ENCODE measurements at regions not wholly inside any gene's neighbourhood (a gene's known extent, or its start where the extent isn't known, plus 50 kb on each side); places are given as distances from the start of the nearest gene placed in this dataset.
"Not testable (repeated sequence)": the region's sequence is repeated elsewhere in the genome, so short reads cannot be mapped to it uniquely, and the experiment has no call there.

- DNase-seq: no peak
Measured at GRCh38 chr9:100819980-100820379, 208.5 kb upstream of the PLPPR1 start.

- DNase-seq: not testable (repeated sequence)
Measured at GRCh38 chr9:100833035-100833434, 195.5 kb upstream of the PLPPR1 start.

- DNase-seq: no peak
Measured at GRCh38 chr9:100838857-100839256, 189.7 kb upstream of the PLPPR1 start.

- no peak for DNase-seq
Measured at GRCh38 chr9:100848726-100849125, 179.8 kb upstream of the PLPPR1 start.

- DNase-seq: no peak
Measured at GRCh38 chr9:100852088-100852487, 176.4 kb upstream of the PLPPR1 start.

- no peak for DNase-seq
Measured at GRCh38 chr9:100856238-100856637, 172.3 kb upstream of the PLPPR1 start.

- DNase-seq: no peak
Measured at GRCh38 chr9:100865111-100865510, 163.4 kb upstream of the PLPPR1 start.

GRCh38 chr9:100865648-100866047 is 162.9 kb upstream of the PLPPR1 start:
- no peak for DNase-seq

GRCh38 chr9:100869326-100869725 is 159.2 kb upstream of the PLPPR1 start:
- DNase-seq: no peak

- no peak for DNase-seq
Measured at GRCh38 chr9:100879884-100880283, 148.6 kb upstream of the PLPPR1 start.

GRCh38 chr9:100880284-100880683 is 148.2 kb upstream of the PLPPR1 start:
- DNase-seq: no peak

- no peak for DNase-seq
Measured at GRCh38 chr9:100884518-100884917, 144.0 kb upstream of the PLPPR1 start.

- DNase-seq: no peak
Measured at GRCh38 chr9:100890321-100890720, 138.2 kb upstream of the PLPPR1 start.

- no peak for DNase-seq
Measured at GRCh38 chr9:100911273-100911672, 117.3 kb upstream of the PLPPR1 start.

GRCh38 chr9:100913257-100913656 is 115.3 kb upstream of the PLPPR1 start:
- no peak for DNase-seq

GRCh38 chr9:100914266-100914665 is 114.3 kb upstream of the PLPPR1 start:
- DNase-seq: no peak

- no peak for DNase-seq
Measured at GRCh38 chr9:100919506-100919905, 109.0 kb upstream of the PLPPR1 start.

- DNase-seq: no peak
Measured at GRCh38 chr9:100926366-100926765, 102.2 kb upstream of the PLPPR1 start.

- DNase-seq: no peak
Measured at GRCh38 chr9:100927763-100928162, 100.8 kb upstream of the PLPPR1 start.

- DNase-seq: no peak
Measured at GRCh38 chr9:100933656-100934055, 94.9 kb upstream of the PLPPR1 start.

GRCh38 chr9:100937382-100937781 is 91.1 kb upstream of the PLPPR1 start:
- no peak for DNase-seq

GRCh38 chr9:100938507-100938906 is 90.0 kb upstream of the PLPPR1 start:
- no peak for DNase-seq

- no peak for DNase-seq
Measured at GRCh38 chr9:100939636-100940035, 88.9 kb upstream of the PLPPR1 start.

- no peak for DNase-seq
Measured at GRCh38 chr9:100959226-100959625, 69.3 kb upstream of the PLPPR1 start.

All from activated CD4-positive, CD25-positive, alpha-beta regulatory T cell treated with anti-CD3 and anti-CD28 coated beads, Interleukin-2, amount 50 U/mL, for 72 hours (primary cell).